HG03432 (cell line): ENCODE measurements at regions not wholly inside any gene's neighbourhood (a gene's known extent, or its start where the extent isn't known, plus 50 kb on each side); places are given as distances from the start of the nearest gene placed in this dataset.

ENCODE experiments used
- ATAC-seq: cut with Tn5 transposase; IDR thresholded peaks from one replicate; pipeline ENCODE4 v1.9.1; 2021; ENCODE audit warnings: mild to moderate bottlenecking, moderate library complexity; ENCODE audit not compliant: unreplicated experiment

- no peak for ATAC-seq
Observed at GRCh38 chr3:59161048-59161447, 111.2 kb upstream of the CFAP20DC start.

GRCh38 chr3:59160133-59160746, 110.4 kb upstream of the CFAP20DC start:
- no peak for ATAC-seq

GRCh38 chr3:59153648-59154047, 103.8 kb upstream of the CFAP20DC start:
- no peak for ATAC-seq

- no peak for ATAC-seq
Observed at GRCh38 chr3:59152943-59153342, 103.1 kb upstream of the CFAP20DC start.

GRCh38 chr3:59150039-59150438, 100.2 kb upstream of the CFAP20DC start:
- no peak for ATAC-seq

- ATAC-seq: no peak
Observed at GRCh38 chr3:59149166-59149565, 99.3 kb upstream of the CFAP20DC start.

GRCh38 chr3:59143447-59143846, 93.6 kb upstream of the CFAP20DC start:
- no peak for ATAC-seq

- ATAC-seq: no peak
Observed at GRCh38 chr3:59142556-59142955, 92.7 kb upstream of the CFAP20DC start.

GRCh38 chr3:59138966-59139365, 89.1 kb upstream of the CFAP20DC start:
- ATAC-seq: no peak

GRCh38 chr3:59137415-59137814, 87.6 kb upstream of the CFAP20DC start:
- no peak for ATAC-seq

- ATAC-seq: no peak
Observed at GRCh38 chr3:59136081-59136480, 86.3 kb upstream of the CFAP20DC start.

GRCh38 chr3:59135096-59135495, 85.3 kb upstream of the CFAP20DC start:
- ATAC-seq: no peak

GRCh38 chr3:59133311-59133710, 83.5 kb upstream of the CFAP20DC start:
- ATAC-seq: no peak

GRCh38 chr3:59131016-59131766, 81.4 kb upstream of the CFAP20DC start:
- no peak for ATAC-seq

GRCh38 chr3:59128685-59129084, 78.9 kb upstream of the CFAP20DC start:
- ATAC-seq: no peak

- ATAC-seq: no peak
Observed at GRCh38 chr3:59127071-59127470, 77.2 kb upstream of the CFAP20DC start.

- no peak for ATAC-seq
Observed at GRCh38 chr3:59126446-59126845, 76.6 kb upstream of the CFAP20DC start.

- no peak for ATAC-seq
Observed at GRCh38 chr3:59121346-59122144, 71.7 kb upstream of the CFAP20DC start.

- ATAC-seq: no peak
Observed at GRCh38 chr3:59118928-59119327, 69.1 kb upstream of the CFAP20DC start.

- ATAC-seq: no peak
Observed at GRCh38 chr3:59117396-59117795, 67.6 kb upstream of the CFAP20DC start.

GRCh38 chr3:59116233-59116537, 66.4 kb upstream of the CFAP20DC start:
- peak; percentile 55 for ATAC-seq
